ENCODE measurements at regions not wholly inside any gene's neighbourhood (a gene's known extent, or its start where the extent isn't known, plus 50 kb on each side); places are given as distances from the start of the nearest gene placed in this dataset.

GRCh38 chr11:29263971-29264682 is 752.7 kb downstream of the KCNA4 start:
- ChIA-PET CTCF (no interaction called here), POLR2A (no interaction called here)
- intact Hi-C loops (cut with micrococcal nuclease), result no loop called here
- TF ChIP-seq EZH2 (IDR thresholded peaks at IDR 0.05; ENCODE audit: borderline replicate concordance, insufficient read depth, low read depth, low read length, poor library complexity, severe bottlenecking) (no peak), CTCF (IDR thresholded peaks at IDR 0.05) (no peak)
- no peak overlapping the region for H3K4me2 ChIP-seq (replicated peaks; ENCODE audit: low read depth, low read length, poor library complexity, severe bottlenecking)
- no peaks in the 10 kb centered on the region for H3K36me3 ChIP-seq (replicated peaks in 1 of 2; ENCODE audit: control extremely low read depth in 1 of 2, control insufficient read depth in 1 of 2, extremely low read depth in 1 of 2, insufficient read depth in 2 of 2, low read length in 1 of 2)
- no peaks in the 10 kb centered on the region for H3K4me1 ChIP-seq (ENCODE audit: control insufficient read depth in 2 of 2, insufficient read depth in 2 of 2, low read length in 2 of 2)
- H3K9me3 Mint-ChIP-seq (ENCODE audit: insufficient read depth), result no peaks in the 10 kb centered on the region
- H2AFZ ChIP-seq (ENCODE audit: insufficient read depth, low read depth, low read length, poor library complexity, severe bottlenecking), result no peak overlapping the region
- DNase-seq, result no peak
- H3K4me3 ChIP-seq (ENCODE audit: control extremely low read depth in 1 of 5, extremely low read depth in 1 of 5, insufficient read depth in 1 of 5, low read depth in 2 of 5, low read length in 4 of 5), result no peak overlapping the region
- H3K9me3 ChIP-seq (ENCODE audit: control extremely low read depth in 1 of 3, control insufficient read depth in 2 of 3, insufficient read depth in 1 of 3, low read length in 2 of 3), result peaks cover 0 to 4% (median 0%) of the 10 kb centered on the region in 3 donors
- no peaks in the 10 kb centered on the region for H3K27me3 ChIP-seq (replicated peaks in 1 of 4; ENCODE audit: control extremely low read depth in 1 of 4, control insufficient read depth in 3 of 4, insufficient read depth in 4 of 4, low read length in 3 of 4)
- H3K27ac ChIP-seq (ENCODE audit: low read length in 2 of 2), result no peak overlapping the region
- no peak for ATAC-seq (ENCODE audit: low read depth)
- 65% methylated on average over 2 of the region's 5 CpGs for WGBS (ENCODE audit: insufficient coverage)
- H3K9ac ChIP-seq (ENCODE audit: low read length), result no peak overlapping the region
- no peak overlapping the region for H3K4me3 Mint-ChIP-seq
- H3K4me1 Mint-ChIP-seq, result no peaks in the 10 kb centered on the region
- no peaks in the 10 kb centered on the region for H3K27me3 Mint-ChIP-seq
- H4K20me1 ChIP-seq (ENCODE audit: control insufficient read depth, insufficient read depth, low read length, poor library complexity, severe bottlenecking), result no peaks in the 10 kb centered on the region
- no peak overlapping the region for H3K27ac Mint-ChIP-seq
- no peaks in the 10 kb centered on the region for H3K79me2 ChIP-seq (ENCODE audit: control insufficient read depth, insufficient read depth, low read length)

GRCh38 chr11:29261831-29262230 is 755.0 kb downstream of the KCNA4 start:
- no peak overlapping the region for H3K27ac Mint-ChIP-seq
- H2AFZ ChIP-seq (ENCODE audit: insufficient read depth, low read depth, low read length, poor library complexity, severe bottlenecking), result no peak overlapping the region
- no peaks in the 10 kb centered on the region for H3K27me3 Mint-ChIP-seq
- H3K4me3 ChIP-seq (ENCODE audit: control extremely low read depth in 1 of 5, extremely low read depth in 1 of 5, insufficient read depth in 1 of 5, low read depth in 2 of 5, low read length in 4 of 5), result no peak overlapping the region
- no peak for DNase-seq
- intact Hi-C loops (cut with micrococcal nuclease), result no loop called here
- ChIA-PET POLR2A (no interaction called here), CTCF (no interaction called here)
- no peaks in the 10 kb centered on the region for H4K20me1 ChIP-seq (ENCODE audit: control insufficient read depth, insufficient read depth, low read length, poor library complexity, severe bottlenecking)
- H3K4me3 Mint-ChIP-seq, result no peak overlapping the region
- TF ChIP-seq EZH2 (IDR thresholded peaks at IDR 0.05; ENCODE audit: borderline replicate concordance, insufficient read depth, low read depth, low read length, poor library complexity, severe bottlenecking) (no peak), CTCF (IDR thresholded peaks at IDR 0.05) (no peak)
- peaks cover 0 to 4% (median 0%) of the 10 kb centered on the region in 3 donors for H3K9me3 ChIP-seq (ENCODE audit: control extremely low read depth in 1 of 3, control insufficient read depth in 2 of 3, insufficient read depth in 1 of 3, low read length in 2 of 3)
- no peaks in the 10 kb centered on the region for H3K36me3 ChIP-seq (replicated peaks in 1 of 2; ENCODE audit: control extremely low read depth in 1 of 2, control insufficient read depth in 1 of 2, extremely low read depth in 1 of 2, insufficient read depth in 2 of 2, low read length in 1 of 2)
- no peaks in the 10 kb centered on the region for H3K4me1 Mint-ChIP-seq
- no peaks in the 10 kb centered on the region for H3K27me3 ChIP-seq (replicated peaks in 1 of 4; ENCODE audit: control extremely low read depth in 1 of 4, control insufficient read depth in 3 of 4, insufficient read depth in 4 of 4, low read length in 3 of 4)
- no peaks in the 10 kb centered on the region for H3K4me1 ChIP-seq (ENCODE audit: control insufficient read depth in 2 of 2, insufficient read depth in 2 of 2, low read length in 2 of 2)
- ATAC-seq (ENCODE audit: low read depth), result no peak
- H3K9ac ChIP-seq (ENCODE audit: low read length), result no peak overlapping the region
- H3K27ac ChIP-seq (ENCODE audit: low read length in 2 of 2), result no peak overlapping the region
- no peaks in the 10 kb centered on the region for H3K79me2 ChIP-seq (ENCODE audit: control insufficient read depth, insufficient read depth, low read length)
- peaks cover 10% of the 10 kb centered on the region for H3K9me3 Mint-ChIP-seq (ENCODE audit: insufficient read depth)
- no peak overlapping the region for H3K4me2 ChIP-seq (replicated peaks; ENCODE audit: low read depth, low read length, poor library complexity, severe bottlenecking)

All from B cell (primary cell).